AG09319 (cell line): ENCODE measurements at regions not wholly inside any gene's neighbourhood (a gene's known extent, or its start where the extent isn't known, plus 50 kb on each side); places are given as distances from the start of the nearest gene placed in this dataset.

Experiments used
- DNase-seq: peaks from one replicate; pipeline ENCODE4 v3.0.0-alpha.2; 2010; ENCODE audit warnings: low read depth; ENCODE audit errors: extremely low read depth
- TF ChIP-seq, protein P1 (sequence below): IDR thresholded peaks from 2 replicates; pipeline ENCODE4 v1.5.1; 2011; ENCODE audit warnings: low read depth, mild to moderate bottlenecking, inconsistent platforms, low read length, moderate library complexity

DNA sequence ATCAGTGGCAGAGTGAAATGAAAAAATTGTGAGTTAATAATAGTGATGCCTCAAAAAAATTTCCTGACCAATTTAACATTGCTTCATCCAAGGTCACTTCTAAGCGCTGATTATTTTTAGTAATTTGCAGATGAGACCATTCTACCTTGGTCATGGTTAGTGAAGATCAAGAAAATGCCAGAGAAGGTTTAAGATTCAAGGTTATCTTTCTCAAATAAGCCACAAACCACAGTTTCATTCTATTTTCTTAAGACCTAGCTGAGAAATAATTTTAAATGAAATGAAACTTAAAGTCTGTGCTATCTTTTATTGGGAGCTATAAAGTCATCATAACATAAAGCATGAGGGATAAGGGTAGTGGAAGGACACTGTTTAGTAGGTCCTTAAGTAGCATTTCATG, 353.9 kb upstream of the NAALADL2 start:
- no peak for DNase-seq
- TF ChIP-seq, protein P1, sequence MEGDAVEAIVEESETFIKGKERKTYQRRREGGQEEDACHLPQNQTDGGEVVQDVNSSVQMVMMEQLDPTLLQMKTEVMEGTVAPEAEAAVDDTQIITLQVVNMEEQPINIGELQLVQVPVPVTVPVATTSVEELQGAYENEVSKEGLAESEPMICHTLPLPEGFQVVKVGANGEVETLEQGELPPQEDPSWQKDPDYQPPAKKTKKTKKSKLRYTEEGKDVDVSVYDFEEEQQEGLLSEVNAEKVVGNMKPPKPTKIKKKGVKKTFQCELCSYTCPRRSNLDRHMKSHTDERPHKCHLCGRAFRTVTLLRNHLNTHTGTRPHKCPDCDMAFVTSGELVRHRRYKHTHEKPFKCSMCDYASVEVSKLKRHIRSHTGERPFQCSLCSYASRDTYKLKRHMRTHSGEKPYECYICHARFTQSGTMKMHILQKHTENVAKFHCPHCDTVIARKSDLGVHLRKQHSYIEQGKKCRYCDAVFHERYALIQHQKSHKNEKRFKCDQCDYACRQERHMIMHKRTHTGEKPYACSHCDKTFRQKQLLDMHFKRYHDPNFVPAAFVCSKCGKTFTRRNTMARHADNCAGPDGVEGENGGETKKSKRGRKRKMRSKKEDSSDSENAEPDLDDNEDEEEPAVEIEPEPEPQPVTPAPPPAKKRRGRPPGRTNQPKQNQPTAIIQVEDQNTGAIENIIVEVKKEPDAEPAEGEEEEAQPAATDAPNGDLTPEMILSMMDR = no peak

DNA sequence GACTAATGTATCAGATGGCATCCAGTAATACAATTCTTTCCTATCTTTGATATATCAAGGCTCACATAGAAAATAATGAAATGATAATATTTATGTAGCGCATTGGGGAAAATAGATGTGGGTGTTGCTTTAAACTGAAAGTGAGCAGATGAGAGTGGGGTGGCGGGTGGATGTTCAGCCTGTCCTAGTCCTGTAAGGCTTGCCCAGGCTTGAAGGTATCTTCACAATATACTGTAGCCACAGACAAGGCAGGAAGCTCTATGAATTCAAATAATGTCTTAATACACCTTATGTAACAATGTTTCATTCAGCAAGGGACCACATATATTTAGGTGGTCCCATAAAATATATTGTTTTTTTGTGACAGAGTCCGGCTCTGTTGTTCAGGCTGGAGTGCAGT, 334.9 kb upstream of the NAALADL2 start:
- no peak for DNase-seq
- TF ChIP-seq, protein P1 = no peak

DNA sequence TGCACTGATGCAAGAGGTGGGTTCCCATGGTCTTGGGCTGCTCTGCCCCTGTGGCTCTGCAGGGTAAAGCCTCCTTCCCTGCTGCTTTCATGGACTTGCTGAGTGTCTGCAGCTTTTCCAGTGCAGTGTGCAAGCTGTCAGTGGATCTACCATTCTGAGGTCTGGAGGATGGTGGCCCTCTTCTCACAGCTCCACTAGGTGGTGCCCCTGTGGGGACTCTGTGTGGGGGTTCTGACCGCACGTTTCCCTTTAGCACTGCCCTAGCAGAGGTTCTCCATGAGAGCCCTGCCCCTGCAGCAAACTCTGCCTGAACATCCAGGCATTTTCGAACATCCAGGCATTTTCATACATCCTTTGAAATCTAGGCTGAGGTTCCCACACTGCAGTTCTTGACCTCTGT, 329.8 kb upstream of the NAALADL2 start:
- no peak for DNase-seq
- TF ChIP-seq, protein P1 = no peak

DNA sequence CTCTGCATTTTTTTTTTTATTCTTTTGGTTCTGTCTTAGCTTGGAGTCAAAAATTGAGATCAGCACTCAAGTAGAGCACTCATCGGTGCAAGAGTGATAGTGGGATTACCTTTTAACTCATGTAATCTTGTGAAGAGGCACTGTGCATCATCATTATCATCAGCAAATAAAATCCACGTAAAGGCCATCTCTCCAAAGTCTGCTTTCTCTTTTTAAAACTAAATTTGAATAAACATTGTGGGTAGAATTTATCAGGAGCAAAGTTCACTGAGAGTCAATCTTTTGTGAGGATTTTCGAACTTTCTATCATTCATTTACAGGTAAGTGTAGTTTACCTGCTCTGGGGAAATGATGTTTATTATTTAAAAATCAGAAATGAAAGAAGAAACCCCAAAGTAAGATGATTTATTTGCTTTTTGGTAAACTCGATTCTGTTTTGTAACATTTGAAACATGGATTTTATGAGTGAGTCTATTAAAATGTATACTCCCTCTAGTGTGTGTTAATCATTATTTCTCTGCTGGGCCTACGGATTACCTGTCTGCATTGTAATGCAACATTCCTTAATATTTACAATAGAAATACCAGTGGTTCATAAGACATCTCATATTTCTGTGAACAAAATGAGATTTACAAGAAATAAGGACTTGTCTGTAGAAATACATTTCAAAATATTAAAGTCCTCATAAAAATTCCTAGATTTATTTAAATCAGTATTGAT, 327.7 kb upstream of the NAALADL2 start:
- TF ChIP-seq, protein P1 = no peak
- no peak for DNase-seq

DNA sequence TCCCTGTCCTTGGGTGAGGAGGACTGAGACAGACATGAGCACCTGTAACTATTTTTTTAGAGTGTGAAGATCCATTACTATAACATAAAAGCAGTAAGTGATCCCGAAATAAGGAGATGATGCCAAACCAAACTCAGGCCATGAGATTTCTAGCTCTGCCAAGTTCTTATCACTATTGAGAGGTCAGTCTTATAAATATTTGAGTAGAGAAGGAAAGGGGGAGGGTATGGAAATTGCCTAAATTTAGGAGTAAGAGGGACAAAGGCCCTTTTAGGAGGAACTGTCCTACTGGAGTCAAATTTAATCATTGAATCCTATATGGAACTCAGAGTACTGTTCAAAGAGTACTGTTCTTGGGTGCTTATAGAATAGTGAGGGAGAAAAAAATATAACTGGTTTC, 326.9 kb upstream of the NAALADL2 start:
- no peak for DNase-seq
- TF ChIP-seq, protein P1 = no peak

DNA sequence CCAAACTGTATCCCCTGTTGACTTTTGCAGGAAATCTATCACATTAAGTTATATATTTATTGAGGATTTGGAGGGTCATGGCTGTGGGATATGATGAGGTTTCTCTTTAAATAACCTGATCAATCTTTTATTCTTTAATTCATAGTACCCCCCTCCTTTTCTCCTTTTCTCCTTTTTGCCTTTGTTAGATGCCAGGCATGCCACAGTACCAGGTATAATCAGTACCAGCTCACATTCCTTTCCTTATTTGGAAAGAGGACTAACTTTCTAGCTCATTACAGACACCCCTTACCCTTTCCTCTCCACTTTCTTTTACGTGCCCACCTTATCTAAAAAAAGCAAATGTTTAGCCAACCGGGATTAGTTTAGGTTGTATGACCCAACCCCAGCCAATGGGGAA, 326.4 kb upstream of the NAALADL2 start:
- TF ChIP-seq, protein P1 = no peak
- DNase-seq = no peak

DNA sequence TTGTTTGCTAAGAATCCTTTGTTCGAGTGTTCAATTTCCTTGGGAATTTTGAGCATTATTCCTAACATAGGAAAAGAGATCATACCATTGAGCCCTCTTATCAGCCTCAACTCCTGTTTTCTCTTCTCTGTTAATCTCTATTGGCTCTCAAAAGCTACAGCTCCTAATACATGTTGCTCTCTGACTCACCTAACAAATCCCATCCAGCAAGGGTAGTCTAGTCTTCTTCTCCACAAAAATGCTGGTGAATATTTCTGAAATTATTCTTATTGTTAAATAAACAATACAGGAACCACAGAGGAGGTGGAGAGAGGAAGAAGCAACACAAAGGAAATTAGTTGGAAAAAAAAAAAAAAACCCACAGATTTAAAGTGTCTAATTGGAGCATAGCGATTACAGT, 325.8 kb upstream of the NAALADL2 start:
- peak; percentile 16 for DNase-seq
- TF ChIP-seq, protein P1 = no peak
